Ishikawa (cell line): ENCODE measurements at regions not wholly inside any gene's neighbourhood (a gene's known extent, or its start where the extent isn't known, plus 50 kb on each side); places are given as distances from the start of the nearest gene placed in this dataset.

ENCODE experiments used
- CEBPB ChIP-seq: IDR thresholded peaks from 2 replicates; pipeline ENCODE4 v1.6.1; 2012
- CREB1 ChIP-seq: IDR thresholded peaks from 2 replicates; pipeline ENCODE4 v1.6.1; 2012; ENCODE audit warnings: low read depth
- EGR1 ChIP-seq: IDR thresholded peaks from 2 replicates; pipeline ENCODE4 v1.6.1; 2012
- EP300 ChIP-seq: IDR thresholded peaks from 2 replicates; pipeline ENCODE4 v1.6.1; 2012; ENCODE audit warnings: borderline replicate concordance
- FOXM1 ChIP-seq: IDR thresholded peaks from 2 replicates; pipeline ENCODE4 v1.6.1; 2012; ENCODE audit warnings: low read depth, borderline replicate concordance
- MAX ChIP-seq: IDR thresholded peaks from 2 replicates; pipeline ENCODE4 v1.6.1; 2012
- NFIC ChIP-seq: IDR thresholded peaks from 2 replicates; pipeline ENCODE4 v1.6.1; 2012
- RAD21 ChIP-seq: IDR thresholded peaks from 2 replicates; pipeline ENCODE4 v1.6.1; 2012; ENCODE audit warnings: low read depth
- TAF1 ChIP-seq: IDR thresholded peaks from 2 replicates; pipeline ENCODE4 v1.6.1; 2012; ENCODE audit warnings: low read depth, mild to moderate bottlenecking
- TCF12 ChIP-seq: IDR thresholded peaks from 2 replicates; pipeline ENCODE4 v1.6.1; 2012; ENCODE audit warnings: low read depth
- TEAD4 ChIP-seq: IDR thresholded peaks from 2 replicates; pipeline ENCODE4 v1.6.1; 2012
- USF1 ChIP-seq: IDR thresholded peaks from 2 replicates; pipeline ENCODE4 v1.6.1; 2012
- YY1 ChIP-seq: IDR thresholded peaks from 2 replicates; pipeline ENCODE4 v1.6.1; 2012; ENCODE audit warnings: low read depth
- ZBTB7A ChIP-seq: IDR thresholded peaks from 2 replicates; pipeline ENCODE4 v1.6.1; 2012; ENCODE audit warnings: low read depth
- TF ChIP-seq, protein P1 (sequence below): IDR thresholded peaks from 2 replicates; pipeline ENCODE4 v1.6.1; 2012; ENCODE audit warnings: low read depth, mild to moderate bottlenecking

GRCh38 chr11:128045094-128045725, 542.1 kb downstream of the ETS1 start:
- peak; percentile 52; the same call in 1 of the 2 replicates for TF ChIP-seq FOXM1
- TF ChIP-seq USF1 = no peak
- TF ChIP-seq NFIC = peak; percentile 43
- no peak for TF ChIP-seq TAF1
- no peak for TF ChIP-seq RAD21
- peak; percentile 52; the same call in 1 of the 2 replicates for TF ChIP-seq TCF12
- TF ChIP-seq EP300 = peak; percentile 60; the same call in 1 of the 2 replicates
- TF ChIP-seq, protein P1, sequence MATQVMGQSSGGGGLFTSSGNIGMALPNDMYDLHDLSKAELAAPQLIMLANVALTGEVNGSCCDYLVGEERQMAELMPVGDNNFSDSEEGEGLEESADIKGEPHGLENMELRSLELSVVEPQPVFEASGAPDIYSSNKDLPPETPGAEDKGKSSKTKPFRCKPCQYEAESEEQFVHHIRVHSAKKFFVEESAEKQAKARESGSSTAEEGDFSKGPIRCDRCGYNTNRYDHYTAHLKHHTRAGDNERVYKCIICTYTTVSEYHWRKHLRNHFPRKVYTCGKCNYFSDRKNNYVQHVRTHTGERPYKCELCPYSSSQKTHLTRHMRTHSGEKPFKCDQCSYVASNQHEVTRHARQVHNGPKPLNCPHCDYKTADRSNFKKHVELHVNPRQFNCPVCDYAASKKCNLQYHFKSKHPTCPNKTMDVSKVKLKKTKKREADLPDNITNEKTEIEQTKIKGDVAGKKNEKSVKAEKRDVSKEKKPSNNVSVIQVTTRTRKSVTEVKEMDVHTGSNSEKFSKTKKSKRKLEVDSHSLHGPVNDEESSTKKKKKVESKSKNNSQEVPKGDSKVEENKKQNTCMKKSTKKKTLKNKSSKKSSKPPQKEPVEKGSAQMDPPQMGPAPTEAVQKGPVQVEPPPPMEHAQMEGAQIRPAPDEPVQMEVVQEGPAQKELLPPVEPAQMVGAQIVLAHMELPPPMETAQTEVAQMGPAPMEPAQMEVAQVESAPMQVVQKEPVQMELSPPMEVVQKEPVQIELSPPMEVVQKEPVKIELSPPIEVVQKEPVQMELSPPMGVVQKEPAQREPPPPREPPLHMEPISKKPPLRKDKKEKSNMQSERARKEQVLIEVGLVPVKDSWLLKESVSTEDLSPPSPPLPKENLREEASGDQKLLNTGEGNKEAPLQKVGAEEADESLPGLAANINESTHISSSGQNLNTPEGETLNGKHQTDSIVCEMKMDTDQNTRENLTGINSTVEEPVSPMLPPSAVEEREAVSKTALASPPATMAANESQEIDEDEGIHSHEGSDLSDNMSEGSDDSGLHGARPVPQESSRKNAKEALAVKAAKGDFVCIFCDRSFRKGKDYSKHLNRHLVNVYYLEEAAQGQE = no peak
- TF ChIP-seq ZBTB7A = no peak

DNA sequence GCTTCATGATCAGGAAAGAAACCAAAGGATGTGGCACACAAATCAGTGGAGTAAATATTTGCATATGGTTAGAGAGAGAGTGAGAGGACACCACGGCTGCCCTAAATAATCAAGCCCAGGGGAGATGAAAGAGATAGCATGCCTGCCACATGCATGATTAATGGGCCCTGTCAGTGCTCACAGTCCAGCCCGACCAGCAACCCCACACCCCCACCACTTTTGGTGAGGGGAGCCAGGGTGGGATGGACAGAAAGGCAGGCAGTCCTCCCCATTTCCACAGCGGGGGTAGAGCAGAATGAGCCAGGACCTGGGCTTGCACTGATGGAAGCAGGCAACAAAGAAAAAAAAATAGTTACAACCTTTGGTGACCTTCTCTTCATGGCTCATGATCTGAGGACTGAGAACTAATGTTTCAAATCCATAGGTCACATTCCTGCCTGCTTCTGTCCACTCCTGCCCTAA, 545.0 kb downstream of the ETS1 start:
- TF ChIP-seq EP300 (no peak), CEBPB (no peak), MAX (no peak), TEAD4 (no peak), YY1 (no peak), FOXM1 (no peak), EGR1 (no peak), CREB1 (no peak), USF1 (no peak), TAF1 (no peak), RAD21 (no peak), TCF12 (no peak)

DNA sequence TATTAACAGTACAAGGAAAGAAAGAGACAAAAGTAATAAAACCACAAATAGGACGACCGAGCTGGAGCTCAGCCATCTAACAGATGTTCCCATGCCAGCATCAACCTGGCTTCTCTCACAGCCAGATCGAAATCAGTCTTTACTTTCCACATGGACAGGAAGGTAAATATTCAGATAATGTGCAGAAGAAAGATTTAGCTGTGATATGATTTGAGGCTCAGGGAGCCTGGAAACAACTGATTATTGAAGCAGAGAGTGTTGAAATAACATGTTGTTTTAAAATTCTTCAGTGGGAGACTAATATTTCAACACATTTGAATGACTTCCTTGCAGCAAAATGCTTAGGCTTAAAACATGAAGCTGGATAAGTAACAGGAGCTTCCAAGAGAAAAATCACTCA, 546.8 kb downstream of the ETS1 start:
- no peak for TF ChIP-seq RAD21
- TF ChIP-seq, protein P1 = no peak
- no peak for TF ChIP-seq YY1
- TF ChIP-seq TCF12 = no peak
- TF ChIP-seq ZBTB7A = no peak
- TF ChIP-seq CEBPB = no peak
- no peak for TF ChIP-seq TEAD4
- no peak for TF ChIP-seq TAF1
- TF ChIP-seq EGR1 = no peak
- no peak for TF ChIP-seq CREB1
- no peak for TF ChIP-seq FOXM1

DNA sequence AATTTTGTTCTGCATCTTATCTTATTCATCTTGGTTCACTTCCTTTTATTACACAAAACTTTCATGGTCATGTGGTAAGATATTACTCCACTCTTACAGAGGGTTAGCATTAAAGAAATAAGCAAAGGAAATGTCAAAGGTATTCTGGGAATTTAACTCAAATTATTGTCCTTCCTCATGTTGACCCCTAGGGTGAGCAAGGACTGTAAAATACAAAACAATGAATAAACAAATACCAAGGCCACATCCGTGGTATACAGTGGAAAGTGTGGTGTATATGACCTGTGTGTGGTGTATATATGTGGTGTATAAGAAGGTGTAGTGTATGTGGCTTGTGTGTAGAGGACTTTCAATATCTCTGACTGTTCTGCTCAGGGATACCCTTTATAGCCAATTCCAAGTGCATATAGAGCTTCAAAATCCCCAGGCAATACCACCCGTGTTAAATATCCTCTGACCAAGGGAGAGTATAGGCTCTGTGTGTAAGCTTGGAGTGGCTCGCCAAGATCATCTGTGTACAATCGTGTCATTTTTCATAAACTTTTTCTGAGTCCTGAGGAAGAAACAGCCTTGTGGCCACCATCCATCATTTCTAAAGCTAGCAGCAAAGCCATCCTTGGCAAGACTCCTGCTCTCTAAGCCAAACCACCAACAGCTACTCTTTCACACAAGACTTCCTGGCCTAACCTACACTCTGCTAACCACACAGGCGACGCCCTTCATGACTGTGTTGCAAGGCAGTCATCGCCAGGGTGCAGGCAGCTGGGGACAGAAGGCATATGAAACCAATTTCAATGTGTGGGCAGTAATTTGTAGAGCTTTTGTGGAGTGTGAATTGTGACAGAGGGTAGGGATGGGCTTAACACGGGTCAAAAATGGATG, 548.0 kb downstream of the ETS1 start:
- TF ChIP-seq NFIC = 0 out of 2 replicates have a peak, but pooled peaks have one; percentile 7
- no peak for TF ChIP-seq TAF1

GRCh38 chr11:128036556-128037093, 550.7 kb downstream of the ETS1 start:
- TF ChIP-seq ZBTB7A (no peak), TEAD4 (no peak), EGR1 (no peak), TCF12 (no peak)
- TF ChIP-seq, protein P1 = no peak
